Loucy (cell line): ENCODE measurements at regions not wholly inside any gene's neighbourhood (a gene's known extent, or its start where the extent isn't known, plus 50 kb on each side); places are given as distances from the start of the nearest gene placed in this dataset.

Experiments
- CTCF ChIP-seq: fragments of 200-600 bp; sonication (generic); conservative IDR thresholded peaks from 2 replicates; pipeline ENCODE4 v1.5.1; 2014; ENCODE audit warnings: mild to moderate bottlenecking, antibody characterized with exemption, low read length
- EZH2phosphoT487 ChIP-seq: fragments of 200-600 bp; IDR thresholded peaks from 2 replicates; pipeline ENCODE4 v1.6.1; 2018; ENCODE audit warnings: antibody characterized with exemption, mild to moderate bottlenecking, moderate library complexity, borderline replicate concordance

GRCh38 chr17:55926276-55926990, 175.6 kb downstream of the PCTP start:
- TF ChIP-seq CTCF (no peak), EZH2phosphoT487 (no peak)
